H9 (cell line): ENCODE measurements at regions not wholly inside any gene's neighbourhood (a gene's known extent, or its start where the extent isn't known, plus 50 kb on each side); places are given as distances from the start of the nearest gene placed in this dataset.
A peak's percentile ranks its signal among the peaks of the same experiment; 100 is the strongest.

Experiments
- DNase-seq: peaks from one replicate; pipeline ENCODE4 v3.0.0-alpha.2; 2017
- H2AFZ ChIP-seq: one replicate; pipeline ENCODE4 v1.6.1; 2013; ENCODE audit warnings: mild to moderate bottlenecking, low read length, control low read depth, moderate library complexity
- H2AK5ac ChIP-seq: 2 replicates; pipeline ENCODE4 v1.6.1; 2013; ENCODE audit warnings: low read length, control low read depth, mixed read lengths; ENCODE audit not compliant: insufficient read length
- H2BK120ac ChIP-seq: one replicate; pipeline ENCODE4 v1.6.1; 2013; ENCODE audit warnings: low read depth, mild to moderate bottlenecking, low read length, control low read depth, inconsistent platforms; ENCODE audit not compliant: poor library complexity, severe bottlenecking
- H2BK12ac ChIP-seq: 2 replicates; pipeline ENCODE4 v1.6.1; 2013; ENCODE audit warnings: low read length, control low read depth, mixed read lengths, low read depth; ENCODE audit not compliant: insufficient read length
- H2BK15ac ChIP-seq: 2 replicates; pipeline ENCODE4 v1.6.1; 2013; ENCODE audit warnings: low read depth, low read length, control low read depth
- H2BK20ac ChIP-seq: one replicate; pipeline ENCODE4 v1.6.1; 2013; ENCODE audit warnings: low read depth, mild to moderate bottlenecking, low read length, control low read depth, inconsistent platforms; ENCODE audit not compliant: poor library complexity, severe bottlenecking
- H2BK5ac ChIP-seq: 2 replicates; pipeline ENCODE4 v1.6.1; 2013; ENCODE audit warnings: low read length, control low read depth, mixed read lengths; ENCODE audit not compliant: insufficient read length
- H3K14ac ChIP-seq: 2 replicates; pipeline ENCODE4 v1.6.1; 2013; ENCODE audit warnings: low read length, control low read depth; ENCODE audit not compliant: insufficient read depth
- H3K18ac ChIP-seq: 2 replicates; pipeline ENCODE4 v1.6.1; 2013; ENCODE audit warnings: low read depth, mild to moderate bottlenecking, mixed read lengths, low read length, control low read depth; ENCODE audit not compliant: insufficient read length
- H3K23ac ChIP-seq: 2 replicates; pipeline ENCODE4 v1.6.1; 2013; ENCODE audit warnings: low read length, control low read depth, mixed read lengths, low read depth; ENCODE audit not compliant: insufficient read length
- H3K23me2 ChIP-seq: 2 replicates; pipeline ENCODE4 v1.6.1; 2013; ENCODE audit warnings: low read depth, mild to moderate bottlenecking, mixed read lengths, low read length, control low read depth; ENCODE audit not compliant: insufficient read length, poor library complexity, severe bottlenecking
- H3K27ac ChIP-seq: 2 replicates; pipeline ENCODE4 v1.5.1; 2013; ENCODE audit warnings: low read length, control low read depth, mixed read lengths, low read depth; ENCODE audit not compliant: insufficient read length
- H3K27me3 ChIP-seq: 2 replicates; pipeline ENCODE4 v1.6.1; 2013; ENCODE audit warnings: low read length, control low read depth, inconsistent platforms; ENCODE audit not compliant: insufficient read depth
- H3K4ac ChIP-seq: 2 replicates; pipeline ENCODE4 v1.6.1; 2013; ENCODE audit warnings: low read depth, mild to moderate bottlenecking, control low read depth, inconsistent platforms, low read length, moderate library complexity
- H3K4me1 ChIP-seq: 2 replicates; pipeline ENCODE4 v1.6.1; 2013; ENCODE audit warnings: low read length, control low read depth, inconsistent platforms; ENCODE audit not compliant: insufficient read depth
- H3K4me2 ChIP-seq: 2 replicates; pipeline ENCODE4 v1.6.1; 2013; ENCODE audit warnings: low read length, control low read depth, mixed read lengths; ENCODE audit not compliant: insufficient read length, insufficient read depth
- H3K56ac ChIP-seq: 2 replicates; pipeline ENCODE4 v1.6.1; 2013; ENCODE audit warnings: low read depth, mild to moderate bottlenecking, mixed read lengths, low read length, control low read depth; ENCODE audit not compliant: insufficient read length
- H3K79me1 ChIP-seq: 2 replicates; pipeline ENCODE4 v1.6.1; 2013; ENCODE audit warnings: low read depth, mild to moderate bottlenecking, moderate library complexity, low read length, control low read depth, inconsistent platforms; ENCODE audit not compliant: insufficient read depth, poor library complexity, severe bottlenecking
- H3K79me2 ChIP-seq: 2 replicates; pipeline ENCODE4 v1.6.1; 2013; ENCODE audit warnings: low read length, control low read depth, inconsistent platforms; ENCODE audit not compliant: insufficient read depth
- H3K9ac ChIP-seq: 2 replicates; pipeline ENCODE4 v1.6.1; 2013; ENCODE audit warnings: low read length, control low read depth, mixed read lengths; ENCODE audit not compliant: insufficient read length; ENCODE audit errors: extremely low read depth
- H3K9me3 ChIP-seq: one replicate; pipeline ENCODE4 v1.6.1; 2013; ENCODE audit warnings: low read depth, low read length, inconsistent platforms; ENCODE audit not compliant: control insufficient read depth
- H3T11ph ChIP-seq: one replicate; pipeline ENCODE4 v1.6.1; 2013; ENCODE audit warnings: mild to moderate bottlenecking, low read length, control low read depth, inconsistent platforms
- H4K20me1 ChIP-seq: one replicate; pipeline ENCODE4 v1.6.1; 2013; ENCODE audit not compliant: control insufficient read depth, insufficient read length, insufficient read depth
- H4K5ac ChIP-seq: 2 replicates; pipeline ENCODE4 v1.6.1; 2013; ENCODE audit warnings: low read depth, mild to moderate bottlenecking, mixed read lengths, low read length, control low read depth; ENCODE audit not compliant: insufficient read length
- H4K8ac ChIP-seq: replicated peaks from 2 replicates; pipeline ENCODE4 v1.6.1; 2013; ENCODE audit warnings: low read length, control low read depth, mixed read lengths, low read depth; ENCODE audit not compliant: insufficient read length
- H4K91ac ChIP-seq: 2 replicates; pipeline ENCODE4 v1.6.1; 2013; ENCODE audit warnings: low read depth, mild to moderate bottlenecking, moderate library complexity, mixed read lengths, low read length, control low read depth; ENCODE audit not compliant: insufficient read length
- H3K27ac Mint-ChIP-seq, 3 experiments: 2 replicates in 2 of 3; 3 replicates in 1 of 3; pipeline ENCODE4 v1.8.0; 2020 to 2021; ENCODE audit warnings: mixed read lengths in 3 of 3, mild to moderate bottlenecking in 1 of 3, moderate library complexity in 1 of 3
- H3K27me3 Mint-ChIP-seq: 2 replicates; pipeline ENCODE4 v1.8.0; 2021; ENCODE audit warnings: low read depth, mild to moderate bottlenecking, moderate library complexity, mixed read lengths
- H3K36me3 Mint-ChIP-seq, 3 experiments: 2 replicates in 2 of 3; 3 replicates in 1 of 3; pipeline ENCODE4 v1.8.0; 2020 to 2021; ENCODE audit warnings: low read depth in 3 of 3, mixed read lengths in 3 of 3; ENCODE audit not compliant: insufficient read depth in 1 of 3
- H3K4me1 Mint-ChIP-seq, 2 experiments: 2 replicates each; pipeline ENCODE4 v1.8.0; 2020; ENCODE audit warnings: mixed read lengths in 2 of 2
- H3K4me3 Mint-ChIP-seq, 2 experiments: 2 replicates in 1 of 2; 3 replicates in 1 of 2; pipeline ENCODE4 v1.8.0; 2020 to 2021; ENCODE audit warnings: mild to moderate bottlenecking in 2 of 2, mixed read lengths in 2 of 2, moderate library complexity in 1 of 2
- H3K9me3 Mint-ChIP-seq, 2 experiments: 2 replicates in 1 of 2; 3 replicates in 1 of 2; pipeline ENCODE4 v1.8.0; 2020; ENCODE audit warnings: mild to moderate bottlenecking in 2 of 2, mixed read lengths in 2 of 2, moderate library complexity in 1 of 2
- CTCF ChIP-seq: fragments of 200-600 bp; sonication (generic); conservative IDR thresholded peaks from 3 replicates; pipeline ENCODE4 v1.8.0; 2021; ENCODE audit warnings: antibody characterized with exemption, mild to moderate bottlenecking
- WGBS: extraction: QIAGEN DNeasy Blood & Tissue Kit; methylation state at CpG from one replicate; pipeline ENCODE4 v1.1.7; 2013; ENCODE audit warnings: missing lambda C conversion rate, low lambda C conversion rate, mixed read lengths; ENCODE audit not compliant: insufficient read length; ENCODE audit errors: extremely low coverage; 5-methylcytosine and 5-hydroxymethylcytosine counted together

DNA sequence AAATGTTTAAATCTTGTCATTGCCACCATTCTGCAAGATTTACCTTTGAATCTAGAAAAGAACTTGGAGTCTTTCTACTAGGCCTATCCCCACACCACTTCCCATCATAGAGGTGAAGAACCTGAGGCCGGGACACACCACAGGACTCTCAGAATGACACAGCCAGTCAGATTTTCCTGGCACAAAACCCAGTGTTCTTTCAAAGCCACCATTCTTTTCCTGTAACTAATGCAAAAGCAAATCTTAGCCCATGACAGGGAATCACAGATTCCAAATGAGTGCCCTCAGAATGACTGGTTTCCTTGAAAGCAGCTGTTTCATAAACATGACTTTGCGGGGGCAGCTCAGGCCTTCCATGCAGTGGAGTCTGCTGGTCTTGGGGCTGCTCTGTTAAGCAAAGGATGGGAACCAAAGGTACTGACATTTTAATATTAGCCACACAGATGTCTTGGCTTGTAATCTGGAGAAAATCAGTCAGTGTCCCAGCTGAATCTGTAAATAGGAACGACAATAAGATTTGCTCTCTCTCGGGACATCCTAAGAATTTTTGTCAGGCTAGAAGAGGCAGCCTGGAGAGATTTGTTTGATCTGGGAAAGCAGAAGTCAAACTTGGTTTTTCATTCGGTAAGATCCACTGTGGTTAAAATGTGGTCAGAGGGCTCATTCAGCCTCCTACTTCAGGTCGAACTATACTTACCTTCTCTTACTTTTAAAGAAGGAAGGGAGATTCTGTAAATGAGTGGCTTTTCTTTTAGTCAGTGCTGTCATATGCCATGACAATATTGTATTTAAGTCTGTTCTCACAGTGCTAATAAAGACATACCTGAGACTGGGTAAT is 115.1 kb downstream of the PALM2AKAP2 start:
- Mint-ChIP-seq H3K4me1 (peaks cover 6 to 8% of the 10 kb centered on the region in 2 experiments; a peak in 3 of 4 replicates), H3K4me3 (no peak overlapping the region), H3K27me3 (no peaks in the 10 kb centered on the region), H3K27ac (0 out of 7 replicates have a peak overlapping the region, but pooled peaks of 1 of the 3 experiments have one; percentile 49), H3K9me3 (no peaks in the 10 kb centered on the region), H3K36me3 (no peaks in the 10 kb centered on the region)
- Histone ChIP-seq H3K4me1 (no peaks in the 10 kb centered on the region), H3K23ac (no peak overlapping the region), H3K23me2 (no peaks in the 10 kb centered on the region), H3K9ac (no peak overlapping the region), H2BK120ac (no peak overlapping the region), H2AK5ac (no peak overlapping the region), H3K79me1 (no peaks in the 10 kb centered on the region), H3K56ac (no peak overlapping the region), H2AFZ (no peak overlapping the region), H2BK5ac (no peak overlapping the region), H2BK20ac (no peak overlapping the region), H3K79me2 (no peaks in the 10 kb centered on the region), H2BK15ac (no peak overlapping the region), H3K4ac (no peak overlapping the region), H4K5ac (no peak overlapping the region), H4K91ac (no peak overlapping the region), H3K14ac (no peak overlapping the region), H3K9me3 (no peaks in the 10 kb centered on the region), H3T11ph (no peak overlapping the region), H3K4me2 (no peak overlapping the region), H4K8ac (no peak overlapping the region), H3K27me3 (no peaks in the 10 kb centered on the region), H3K18ac (no peak overlapping the region), H3K27ac (no peak overlapping the region), H2BK12ac (no peak overlapping the region), H4K20me1 (no peaks in the 10 kb centered on the region)
- DNase-seq = no peak
- TF ChIP-seq CTCF = no peak
- WGBS = no CpG with 5 or more reads among the region's 6 CpGs
